ENCODE measurements at regions not wholly inside any gene's neighbourhood (a gene's known extent, or its start where the extent isn't known, plus 50 kb on each side); places are given as distances from the start of the nearest gene placed in this dataset.

DNA sequence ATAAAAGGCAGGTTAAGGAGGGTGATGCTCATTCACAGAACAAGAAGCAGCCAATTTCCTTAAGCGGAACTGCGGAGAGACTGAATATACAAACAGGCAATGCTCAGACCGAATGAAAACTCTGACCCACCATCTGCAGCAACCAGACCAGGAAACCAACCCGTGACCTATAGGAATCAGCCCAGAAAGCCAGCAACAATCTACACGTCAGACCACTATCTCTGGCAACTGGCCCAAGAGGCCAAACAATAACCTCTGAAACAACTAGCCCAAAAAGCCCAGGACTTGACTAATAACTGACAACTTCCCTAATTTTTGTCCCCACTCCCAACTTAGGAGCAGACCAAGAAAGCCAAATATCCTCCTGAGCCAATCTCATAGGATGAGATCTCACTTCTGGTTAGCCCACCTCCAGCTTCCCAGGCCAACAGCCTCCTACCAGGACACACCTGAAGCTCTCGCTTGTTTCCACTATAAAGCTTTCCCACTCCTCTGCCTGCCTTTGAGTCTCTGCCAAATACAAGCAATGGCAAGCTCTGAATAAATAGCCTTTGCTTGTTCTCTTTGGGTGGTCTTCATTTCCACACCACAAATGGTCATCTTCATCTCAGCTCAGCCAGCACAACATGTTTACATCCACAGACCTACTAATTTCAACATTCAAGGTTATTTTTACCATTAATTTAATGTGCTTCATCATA lies 168.5 kb downstream of the HSD17B3 start:
- no peak overlapping the region for H3K4me3 ChIP-seq
- H3K27ac ChIP-seq: no peak overlapping the region
- H3K36me3 ChIP-seq: no peaks in the 10 kb centered on the region
- WGBS, 2 donors (ENCODE audit: low coverage in 1 of 2): 87 to 90% methylated on average over 3 to 5 of the region's 6 CpGs
- H3K4me1 ChIP-seq: peaks cover 9 to 43% (median 14%) of the 10 kb centered on the region in 3 donors
- TF ChIP-seq POLR2AphosphoS5 (IDR thresholded peaks at IDR 0.05) (no peak), EP300 (IDR thresholded peaks at IDR 0.05) (no peak), POLR2A (IDR thresholded peaks at IDR 0.05) (no peak)
- TF ChIP-seq, protein P1, sequence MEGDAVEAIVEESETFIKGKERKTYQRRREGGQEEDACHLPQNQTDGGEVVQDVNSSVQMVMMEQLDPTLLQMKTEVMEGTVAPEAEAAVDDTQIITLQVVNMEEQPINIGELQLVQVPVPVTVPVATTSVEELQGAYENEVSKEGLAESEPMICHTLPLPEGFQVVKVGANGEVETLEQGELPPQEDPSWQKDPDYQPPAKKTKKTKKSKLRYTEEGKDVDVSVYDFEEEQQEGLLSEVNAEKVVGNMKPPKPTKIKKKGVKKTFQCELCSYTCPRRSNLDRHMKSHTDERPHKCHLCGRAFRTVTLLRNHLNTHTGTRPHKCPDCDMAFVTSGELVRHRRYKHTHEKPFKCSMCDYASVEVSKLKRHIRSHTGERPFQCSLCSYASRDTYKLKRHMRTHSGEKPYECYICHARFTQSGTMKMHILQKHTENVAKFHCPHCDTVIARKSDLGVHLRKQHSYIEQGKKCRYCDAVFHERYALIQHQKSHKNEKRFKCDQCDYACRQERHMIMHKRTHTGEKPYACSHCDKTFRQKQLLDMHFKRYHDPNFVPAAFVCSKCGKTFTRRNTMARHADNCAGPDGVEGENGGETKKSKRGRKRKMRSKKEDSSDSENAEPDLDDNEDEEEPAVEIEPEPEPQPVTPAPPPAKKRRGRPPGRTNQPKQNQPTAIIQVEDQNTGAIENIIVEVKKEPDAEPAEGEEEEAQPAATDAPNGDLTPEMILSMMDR (IDR thresholded peaks at IDR 0.05): no peak
- no peaks in the 10 kb centered on the region for H3K27me3 ChIP-seq
- no peak for ATAC-seq
- H3K9me3 ChIP-seq: no peaks in the 10 kb centered on the region

DNA sequence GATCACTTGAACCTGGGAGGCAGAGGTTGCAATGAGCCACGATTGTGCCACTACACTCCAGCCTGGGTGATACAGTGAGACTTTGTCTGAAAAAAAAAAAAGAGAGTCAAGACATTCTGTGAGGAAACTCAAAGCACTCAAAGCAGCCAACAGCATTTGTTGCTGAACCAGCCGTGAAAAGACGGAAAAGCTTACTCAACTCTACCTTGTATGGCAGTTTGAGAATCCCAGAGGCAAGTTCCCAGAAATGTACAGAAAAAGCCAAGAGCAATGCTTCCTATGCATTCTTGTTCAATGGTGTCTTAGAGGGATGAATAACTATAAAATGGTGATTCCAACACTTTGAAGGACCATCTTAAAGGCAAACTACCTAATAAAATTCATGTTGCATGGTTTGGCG lies 170.2 kb downstream of the HSD17B3 start:
- TF ChIP-seq EP300 (IDR thresholded peaks at IDR 0.05): no peak
- TF ChIP-seq POLR2AphosphoS5 (IDR thresholded peaks at IDR 0.05): no peak
- TF ChIP-seq, protein P1 (IDR thresholded peaks at IDR 0.05): no peak
- TF ChIP-seq POLR2A (IDR thresholded peaks at IDR 0.05): no peak
- peaks cover 2 to 26% (median 4%) of the 10 kb centered on the region in 3 donors for H3K4me1 ChIP-seq

GRCh38 chr9:96130970-96131369 lies 171.0 kb downstream of the HSD17B3 start:
- ATAC-seq: no peak
- 94 to 100% methylated on average over 3 of the region's 3 CpGs for WGBS, 2 donors (ENCODE audit: low coverage in 1 of 2)
- no peak overlapping the region for H3K4me3 ChIP-seq
- no peaks in the 10 kb centered on the region for H3K9me3 ChIP-seq
- H3K36me3 ChIP-seq: no peaks in the 10 kb centered on the region
- H3K27ac ChIP-seq: no peak overlapping the region
- H3K4me1 ChIP-seq: peaks cover 0 to 18% (median 0%) of the 10 kb centered on the region in 3 donors
- no peaks in the 10 kb centered on the region for H3K27me3 ChIP-seq
- TF ChIP-seq POLR2A (IDR thresholded peaks at IDR 0.05): no peak
- no peak for TF ChIP-seq EP300 (IDR thresholded peaks at IDR 0.05)
- no peak for TF ChIP-seq POLR2AphosphoS5 (IDR thresholded peaks at IDR 0.05)
- TF ChIP-seq, protein P1 (IDR thresholded peaks at IDR 0.05): no peak

More for the DNA sequence above, 170.2 kb downstream of the HSD17B3 start:
- no peaks in the 10 kb centered on the region for H3K9me3 ChIP-seq
- 89 to 93% methylated on average over 4 of the region's 4 CpGs for whole genome bisulfite sequencing, 2 donors (ENCODE audit: low coverage in 1 of 2)
- ATAC-seq: no peak
- H3K4me3 ChIP-seq: no peak overlapping the region
- H3K27ac ChIP-seq: no peak overlapping the region
- H3K36me3 ChIP-seq: no peaks in the 10 kb centered on the region
- H3K27me3 ChIP-seq: no peaks in the 10 kb centered on the region

GRCh38 chr9:96129747-96130146 lies 172.2 kb downstream of the HSD17B3 start:
- Histone ChIP-seq H3K36me3 (no peaks in the 10 kb centered on the region), H3K4me1 (peaks cover 0 to 5% (median 0%) of the 10 kb centered on the region in 3 donors), H3K27ac (no peak overlapping the region), H3K9me3 (no peaks in the 10 kb centered on the region), H3K4me3 (no peak overlapping the region), H3K27me3 (no peaks in the 10 kb centered on the region)
- WGBS, 2 donors (ENCODE audit: low coverage in 1 of 2): 70 to 79% methylated on average over 2 to 6 of the region's 6 CpGs
- TF ChIP-seq, protein P1 (IDR thresholded peaks at IDR 0.05): no peak
- TF ChIP-seq POLR2AphosphoS5 (IDR thresholded peaks at IDR 0.05): no peak
- TF ChIP-seq POLR2A (IDR thresholded peaks at IDR 0.05): no peak
- ATAC-seq: no peak

- H3K27me3 ChIP-seq: no peaks in the 10 kb centered on the region
- peaks cover 0 to 4% (median 0%) of the 10 kb centered on the region in 3 donors for H3K4me1 ChIP-seq
- H3K27ac ChIP-seq: no peak overlapping the region
- TF ChIP-seq POLR2A (IDR thresholded peaks at IDR 0.05): no peak
- TF ChIP-seq, protein P1 (IDR thresholded peaks at IDR 0.05): no peak
- TF ChIP-seq POLR2AphosphoS5 (IDR thresholded peaks at IDR 0.05): no peak
- no peak for TF ChIP-seq EP300 (IDR thresholded peaks at IDR 0.05)
- no peak overlapping the region for H3K4me3 ChIP-seq
- 78 to 100% methylated on average over 1 to 2 of the region's 2 CpGs for WGBS, 2 donors (ENCODE audit: low coverage in 1 of 2)
- H3K9me3 ChIP-seq: no peaks in the 10 kb centered on the region
- H3K36me3 ChIP-seq: no peaks in the 10 kb centered on the region
- ATAC-seq: no peak
These were observed 173.1 kb downstream of the HSD17B3 start for GRCh38 chr9:96128880-96129279.
